ENCODE measurements at regions not wholly inside any gene's neighbourhood (a gene's known extent, or its start where the extent isn't known, plus 50 kb on each side); places are given as distances from the start of the nearest gene placed in this dataset.

DNA sequence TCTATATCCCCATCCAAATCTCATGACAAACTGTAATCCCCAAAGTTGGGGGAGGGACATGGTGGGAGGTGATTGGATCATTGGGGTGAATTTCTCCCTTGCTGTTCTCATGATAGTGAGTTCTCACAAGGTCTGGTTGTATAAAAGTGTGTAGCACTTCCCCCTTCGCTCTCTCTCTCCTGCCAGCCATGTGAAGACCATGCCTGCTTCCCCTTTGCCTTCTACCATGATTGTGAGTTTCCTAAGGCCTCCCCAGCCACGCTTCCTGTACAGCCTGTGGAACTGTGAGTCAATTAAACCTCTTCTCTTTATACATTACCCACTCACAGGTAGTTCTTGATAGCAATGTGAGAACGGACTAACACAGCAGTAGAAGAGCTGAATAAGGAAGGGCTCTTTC, 62.6 kb upstream of the VASH1 start:
- TF ChIP-seq, protein P1, sequence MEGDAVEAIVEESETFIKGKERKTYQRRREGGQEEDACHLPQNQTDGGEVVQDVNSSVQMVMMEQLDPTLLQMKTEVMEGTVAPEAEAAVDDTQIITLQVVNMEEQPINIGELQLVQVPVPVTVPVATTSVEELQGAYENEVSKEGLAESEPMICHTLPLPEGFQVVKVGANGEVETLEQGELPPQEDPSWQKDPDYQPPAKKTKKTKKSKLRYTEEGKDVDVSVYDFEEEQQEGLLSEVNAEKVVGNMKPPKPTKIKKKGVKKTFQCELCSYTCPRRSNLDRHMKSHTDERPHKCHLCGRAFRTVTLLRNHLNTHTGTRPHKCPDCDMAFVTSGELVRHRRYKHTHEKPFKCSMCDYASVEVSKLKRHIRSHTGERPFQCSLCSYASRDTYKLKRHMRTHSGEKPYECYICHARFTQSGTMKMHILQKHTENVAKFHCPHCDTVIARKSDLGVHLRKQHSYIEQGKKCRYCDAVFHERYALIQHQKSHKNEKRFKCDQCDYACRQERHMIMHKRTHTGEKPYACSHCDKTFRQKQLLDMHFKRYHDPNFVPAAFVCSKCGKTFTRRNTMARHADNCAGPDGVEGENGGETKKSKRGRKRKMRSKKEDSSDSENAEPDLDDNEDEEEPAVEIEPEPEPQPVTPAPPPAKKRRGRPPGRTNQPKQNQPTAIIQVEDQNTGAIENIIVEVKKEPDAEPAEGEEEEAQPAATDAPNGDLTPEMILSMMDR (conservative IDR thresholded peaks at IDR 0.05; ENCODE audit: low read depth, low read length): no peak
- no peak for TF ChIP-seq EZH2 (IDR thresholded peaks at IDR 0.05; ENCODE audit: borderline replicate concordance, low read depth, low read length, poor library complexity, severe bottlenecking)
